SU-DHL-6 (cell line): ENCODE measurements at regions not wholly inside any gene's neighbourhood (a gene's known extent, or its start where the extent isn't known, plus 50 kb on each side); places are given as distances from the start of the nearest gene placed in this dataset.

ENCODE experiments used
- EZH2phosphoT487 ChIP-seq: fragments of 200-600 bp; sonication (generic), shearing (Covaris generic); conservative IDR thresholded peaks from 2 replicates; pipeline ENCODE4 v1.6.1; 2018; ENCODE audit warnings: mild to moderate bottlenecking, antibody characterized with exemption, low read length, moderate library complexity, mixed read lengths
- TF ChIP-seq, protein P1 (sequence below): fragments of 200-600 bp; sonication (generic); IDR thresholded peaks from one replicate; pipeline ENCODE4 v1.5.1; 2017; ENCODE audit warnings: antibody characterized with exemption, mild to moderate bottlenecking, low read length, moderate library complexity; ENCODE audit not compliant: insufficient read depth, poor library complexity, severe bottlenecking

DNA sequence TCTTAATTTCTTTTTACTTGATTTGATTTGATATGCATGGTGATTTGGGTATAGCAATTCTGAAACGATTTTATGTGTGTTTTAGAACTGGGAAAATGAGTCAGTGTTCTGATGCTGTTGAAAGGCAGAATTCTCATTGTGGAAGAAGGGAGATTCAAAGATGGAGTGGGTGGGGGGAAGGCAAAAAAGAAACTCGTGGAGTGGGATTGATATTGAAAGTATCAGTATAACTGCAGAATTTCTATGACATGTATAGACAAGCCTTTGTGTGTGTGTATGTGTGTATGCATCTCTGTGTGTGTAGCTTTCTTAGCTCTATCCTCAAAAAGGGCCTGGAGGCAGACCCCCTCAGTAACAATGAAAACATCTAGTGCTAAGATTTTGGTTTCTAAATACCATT is 184.3 kb upstream of the OLIG3 start:
- TF ChIP-seq, protein P1, sequence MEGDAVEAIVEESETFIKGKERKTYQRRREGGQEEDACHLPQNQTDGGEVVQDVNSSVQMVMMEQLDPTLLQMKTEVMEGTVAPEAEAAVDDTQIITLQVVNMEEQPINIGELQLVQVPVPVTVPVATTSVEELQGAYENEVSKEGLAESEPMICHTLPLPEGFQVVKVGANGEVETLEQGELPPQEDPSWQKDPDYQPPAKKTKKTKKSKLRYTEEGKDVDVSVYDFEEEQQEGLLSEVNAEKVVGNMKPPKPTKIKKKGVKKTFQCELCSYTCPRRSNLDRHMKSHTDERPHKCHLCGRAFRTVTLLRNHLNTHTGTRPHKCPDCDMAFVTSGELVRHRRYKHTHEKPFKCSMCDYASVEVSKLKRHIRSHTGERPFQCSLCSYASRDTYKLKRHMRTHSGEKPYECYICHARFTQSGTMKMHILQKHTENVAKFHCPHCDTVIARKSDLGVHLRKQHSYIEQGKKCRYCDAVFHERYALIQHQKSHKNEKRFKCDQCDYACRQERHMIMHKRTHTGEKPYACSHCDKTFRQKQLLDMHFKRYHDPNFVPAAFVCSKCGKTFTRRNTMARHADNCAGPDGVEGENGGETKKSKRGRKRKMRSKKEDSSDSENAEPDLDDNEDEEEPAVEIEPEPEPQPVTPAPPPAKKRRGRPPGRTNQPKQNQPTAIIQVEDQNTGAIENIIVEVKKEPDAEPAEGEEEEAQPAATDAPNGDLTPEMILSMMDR: no peak
- TF ChIP-seq EZH2phosphoT487: no peak
